HepG2 (cell line): ENCODE measurements at regions not wholly inside any gene's neighbourhood (a gene's known extent, or its start where the extent isn't known, plus 50 kb on each side); places are given as distances from the start of the nearest gene placed in this dataset.

Experiments
- ATF7 ChIP-seq, 2 experiments: fragments of 450-650 bp in 1 of 2; sonication (generic) in 1 of 2; formaldehyde crosslinking in 1 of 2; IDR thresholded peaks; 2 replicates each; pipeline versions ENCODE4 v1.4.0 to v1.6.1; 2016 to 2020; ENCODE audit warnings: antibody characterized with exemption in 1 of 2, mild to moderate bottlenecking in 1 of 2, missing genetic modification reagents in 1 of 2
- ETV5 ChIP-seq: IDR thresholded peaks from 2 replicates; pipeline ENCODE4 v1.6.1; 2018; ENCODE audit warnings: missing biosample characterization, missing genetic modification reagents, inconsistent platforms, borderline replicate concordance
- KLF15 ChIP-seq: sonication (generic); formaldehyde crosslinking; IDR thresholded peaks from 2 replicates; pipeline ENCODE4 v1.8.1; 2023; ENCODE audit warnings: borderline replicate concordance, mild to moderate bottlenecking, inconsistent platforms, missing genetic modification reagents, mixed read lengths
- SIN3B ChIP-seq: fragments of 150-350 bp; IDR thresholded peaks from 2 replicates; pipeline ENCODE4 v1.6.1; 2014; ENCODE audit warnings: low read length
- SOX6 ChIP-seq, 2 experiments: fragments of 450-650 bp in 1 of 2; sonication (generic) in 1 of 2; formaldehyde crosslinking in 1 of 2; IDR thresholded peaks; 2 replicates each; pipeline versions ENCODE4 v1.4.0 to v1.6.1; 2017 to 2020; ENCODE audit warnings: antibody characterized with exemption in 1 of 2, mild to moderate bottlenecking in 1 of 2, missing genetic modification reagents in 1 of 2
- ZNF33A ChIP-seq: sonication (generic); formaldehyde crosslinking; IDR thresholded peaks from 2 replicates; pipeline ENCODE4 v1.5.1; 2020; ENCODE audit warnings: missing genetic modification reagents, mild to moderate bottlenecking, moderate library complexity, borderline replicate concordance
- ZSCAN12 ChIP-seq: sonication (generic); formaldehyde crosslinking; IDR thresholded peaks from 2 replicates; pipeline ENCODE4 v1.9.0; 2021; ENCODE audit warnings: mild to moderate bottlenecking, missing genetic modification reagents
- TF ChIP-seq, protein P1 (sequence below): fragments of 450-650 bp; IDR thresholded peaks from 2 replicates; pipeline ENCODE4 v1.6.1; 2016
- TF ChIP-seq, protein P2 (sequence below): sonication (generic); formaldehyde crosslinking; IDR thresholded peaks from 2 replicates; pipeline ENCODE4 v1.5.0; 2020; ENCODE audit warnings: missing genetic modification reagents
- TF ChIP-seq, protein P3 (sequence below): sonication (generic); formaldehyde crosslinking; IDR thresholded peaks from 2 replicates; pipeline ENCODE4 v1.4.0; 2020; ENCODE audit warnings: mild to moderate bottlenecking, missing genetic modification reagents
- TF ChIP-seq, protein P4 (sequence below): fragments of 450-650 bp; IDR thresholded peaks from 2 replicates; pipeline ENCODE4 v1.6.1; 2017
- TF ChIP-seq, protein P5 (sequence below): sonication (generic); formaldehyde crosslinking; IDR thresholded peaks from 2 replicates; pipeline ENCODE4 v1.4.0; 2020; ENCODE audit warnings: missing genetic modification reagents
- TF ChIP-seq, protein P6 (sequence below): sonication (generic); formaldehyde crosslinking; IDR thresholded peaks from 2 replicates; pipeline ENCODE4 v1.9.0; 2021; ENCODE audit warnings: mild to moderate bottlenecking, missing genetic modification reagents

DNA sequence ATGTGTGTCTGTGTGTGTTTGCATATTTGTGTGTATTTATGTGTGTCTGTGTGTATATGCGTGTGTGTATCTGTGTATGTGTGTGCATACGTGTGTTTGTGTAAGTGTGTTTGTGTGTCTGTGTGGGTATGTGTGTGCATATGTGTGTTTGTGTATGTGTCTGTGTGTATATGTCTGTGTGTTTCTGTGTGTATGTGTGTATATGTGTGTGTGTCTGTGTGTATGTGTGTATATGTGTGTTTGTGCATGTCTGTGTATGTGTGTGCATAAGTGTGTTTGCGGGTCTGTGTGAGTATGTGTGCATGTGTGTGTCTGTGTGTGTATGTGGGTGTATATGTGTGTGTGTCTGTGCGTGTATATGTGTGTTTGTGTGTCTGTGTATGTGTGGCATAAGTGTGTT, 1030.5 kb upstream of the TMEM132C start (continued):
- TF ChIP-seq, protein P1, sequence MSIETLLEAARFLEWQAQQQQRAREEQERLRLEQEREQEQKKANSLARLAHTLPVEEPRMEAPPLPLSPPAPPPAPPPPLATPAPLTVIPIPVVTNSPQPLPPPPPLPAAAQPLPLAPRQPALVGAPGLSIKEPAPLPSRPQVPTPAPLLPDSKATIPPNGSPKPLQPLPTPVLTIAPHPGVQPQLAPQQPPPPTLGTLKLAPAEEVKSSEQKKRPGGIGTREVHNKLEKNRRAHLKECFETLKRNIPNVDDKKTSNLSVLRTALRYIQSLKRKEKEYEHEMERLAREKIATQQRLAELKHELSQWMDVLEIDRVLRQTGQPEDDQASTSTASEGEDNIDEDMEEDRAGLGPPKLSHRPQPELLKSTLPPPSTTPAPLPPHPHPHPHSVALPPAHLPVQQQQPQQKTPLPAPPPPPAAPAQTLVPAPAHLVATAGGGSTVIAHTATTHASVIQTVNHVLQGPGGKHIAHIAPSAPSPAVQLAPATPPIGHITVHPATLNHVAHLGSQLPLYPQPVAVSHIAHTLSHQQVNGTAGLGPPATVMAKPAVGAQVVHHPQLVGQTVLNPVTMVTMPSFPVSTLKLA, result 0 out of 2 replicates have a peak, but pooled peaks have one; percentile 4
- TF ChIP-seq SIN3B, result no peak
- TF ChIP-seq ZSCAN12 (CRISPR knock-in tag), result no peak
- TF ChIP-seq, protein P2, sequence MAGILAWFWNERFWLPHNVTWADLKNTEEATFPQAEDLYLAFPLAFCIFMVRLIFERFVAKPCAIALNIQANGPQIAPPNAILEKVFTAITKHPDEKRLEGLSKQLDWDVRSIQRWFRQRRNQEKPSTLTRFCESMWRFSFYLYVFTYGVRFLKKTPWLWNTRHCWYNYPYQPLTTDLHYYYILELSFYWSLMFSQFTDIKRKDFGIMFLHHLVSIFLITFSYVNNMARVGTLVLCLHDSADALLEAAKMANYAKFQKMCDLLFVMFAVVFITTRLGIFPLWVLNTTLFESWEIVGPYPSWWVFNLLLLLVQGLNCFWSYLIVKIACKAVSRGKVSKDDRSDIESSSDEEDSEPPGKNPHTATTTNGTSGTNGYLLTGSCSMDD (CRISPR knock-in tag), result no peak
- 0 out of 2 replicates have a peak, but pooled peaks have one; percentile 4 for TF ChIP-seq SOX6 (IDR thresholded peaks at IDR 0.05)
- TF ChIP-seq SOX6 (CRISPR knock-in tag; IDR thresholded peaks at IDR 0.05), result no peak
- TF ChIP-seq KLF15 (CRISPR knock-in tag), result no peak
- TF ChIP-seq, protein P3, sequence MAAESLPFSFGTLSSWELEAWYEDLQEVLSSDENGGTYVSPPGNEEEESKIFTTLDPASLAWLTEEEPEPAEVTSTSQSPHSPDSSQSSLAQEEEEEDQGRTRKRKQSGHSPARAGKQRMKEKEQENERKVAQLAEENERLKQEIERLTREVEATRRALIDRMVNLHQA (CRISPR knock-in tag), result no peak
- TF ChIP-seq ATF7 (IDR thresholded peaks at IDR 0.05), result no peak
- TF ChIP-seq ATF7 (CRISPR knock-in tag; IDR thresholded peaks at IDR 0.05), result no peak
- TF ChIP-seq, protein P4, sequence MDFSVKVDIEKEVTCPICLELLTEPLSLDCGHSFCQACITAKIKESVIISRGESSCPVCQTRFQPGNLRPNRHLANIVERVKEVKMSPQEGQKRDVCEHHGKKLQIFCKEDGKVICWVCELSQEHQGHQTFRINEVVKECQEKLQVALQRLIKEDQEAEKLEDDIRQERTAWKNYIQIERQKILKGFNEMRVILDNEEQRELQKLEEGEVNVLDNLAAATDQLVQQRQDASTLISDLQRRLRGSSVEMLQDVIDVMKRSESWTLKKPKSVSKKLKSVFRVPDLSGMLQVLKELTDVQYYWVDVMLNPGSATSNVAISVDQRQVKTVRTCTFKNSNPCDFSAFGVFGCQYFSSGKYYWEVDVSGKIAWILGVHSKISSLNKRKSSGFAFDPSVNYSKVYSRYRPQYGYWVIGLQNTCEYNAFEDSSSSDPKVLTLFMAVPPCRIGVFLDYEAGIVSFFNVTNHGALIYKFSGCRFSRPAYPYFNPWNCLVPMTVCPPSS, result no peak
- TF ChIP-seq, protein P5, sequence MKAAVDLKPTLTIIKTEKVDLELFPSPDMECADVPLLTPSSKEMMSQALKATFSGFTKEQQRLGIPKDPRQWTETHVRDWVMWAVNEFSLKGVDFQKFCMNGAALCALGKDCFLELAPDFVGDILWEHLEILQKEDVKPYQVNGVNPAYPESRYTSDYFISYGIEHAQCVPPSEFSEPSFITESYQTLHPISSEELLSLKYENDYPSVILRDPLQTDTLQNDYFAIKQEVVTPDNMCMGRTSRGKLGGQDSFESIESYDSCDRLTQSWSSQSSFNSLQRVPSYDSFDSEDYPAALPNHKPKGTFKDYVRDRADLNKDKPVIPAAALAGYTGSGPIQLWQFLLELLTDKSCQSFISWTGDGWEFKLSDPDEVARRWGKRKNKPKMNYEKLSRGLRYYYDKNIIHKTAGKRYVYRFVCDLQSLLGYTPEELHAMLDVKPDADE (CRISPR knock-in tag), result no peak
- TF ChIP-seq ETV5 (CRISPR knock-in tag), result no peak
- TF ChIP-seq ZNF33A, result no peak
- TF ChIP-seq, protein P6, sequence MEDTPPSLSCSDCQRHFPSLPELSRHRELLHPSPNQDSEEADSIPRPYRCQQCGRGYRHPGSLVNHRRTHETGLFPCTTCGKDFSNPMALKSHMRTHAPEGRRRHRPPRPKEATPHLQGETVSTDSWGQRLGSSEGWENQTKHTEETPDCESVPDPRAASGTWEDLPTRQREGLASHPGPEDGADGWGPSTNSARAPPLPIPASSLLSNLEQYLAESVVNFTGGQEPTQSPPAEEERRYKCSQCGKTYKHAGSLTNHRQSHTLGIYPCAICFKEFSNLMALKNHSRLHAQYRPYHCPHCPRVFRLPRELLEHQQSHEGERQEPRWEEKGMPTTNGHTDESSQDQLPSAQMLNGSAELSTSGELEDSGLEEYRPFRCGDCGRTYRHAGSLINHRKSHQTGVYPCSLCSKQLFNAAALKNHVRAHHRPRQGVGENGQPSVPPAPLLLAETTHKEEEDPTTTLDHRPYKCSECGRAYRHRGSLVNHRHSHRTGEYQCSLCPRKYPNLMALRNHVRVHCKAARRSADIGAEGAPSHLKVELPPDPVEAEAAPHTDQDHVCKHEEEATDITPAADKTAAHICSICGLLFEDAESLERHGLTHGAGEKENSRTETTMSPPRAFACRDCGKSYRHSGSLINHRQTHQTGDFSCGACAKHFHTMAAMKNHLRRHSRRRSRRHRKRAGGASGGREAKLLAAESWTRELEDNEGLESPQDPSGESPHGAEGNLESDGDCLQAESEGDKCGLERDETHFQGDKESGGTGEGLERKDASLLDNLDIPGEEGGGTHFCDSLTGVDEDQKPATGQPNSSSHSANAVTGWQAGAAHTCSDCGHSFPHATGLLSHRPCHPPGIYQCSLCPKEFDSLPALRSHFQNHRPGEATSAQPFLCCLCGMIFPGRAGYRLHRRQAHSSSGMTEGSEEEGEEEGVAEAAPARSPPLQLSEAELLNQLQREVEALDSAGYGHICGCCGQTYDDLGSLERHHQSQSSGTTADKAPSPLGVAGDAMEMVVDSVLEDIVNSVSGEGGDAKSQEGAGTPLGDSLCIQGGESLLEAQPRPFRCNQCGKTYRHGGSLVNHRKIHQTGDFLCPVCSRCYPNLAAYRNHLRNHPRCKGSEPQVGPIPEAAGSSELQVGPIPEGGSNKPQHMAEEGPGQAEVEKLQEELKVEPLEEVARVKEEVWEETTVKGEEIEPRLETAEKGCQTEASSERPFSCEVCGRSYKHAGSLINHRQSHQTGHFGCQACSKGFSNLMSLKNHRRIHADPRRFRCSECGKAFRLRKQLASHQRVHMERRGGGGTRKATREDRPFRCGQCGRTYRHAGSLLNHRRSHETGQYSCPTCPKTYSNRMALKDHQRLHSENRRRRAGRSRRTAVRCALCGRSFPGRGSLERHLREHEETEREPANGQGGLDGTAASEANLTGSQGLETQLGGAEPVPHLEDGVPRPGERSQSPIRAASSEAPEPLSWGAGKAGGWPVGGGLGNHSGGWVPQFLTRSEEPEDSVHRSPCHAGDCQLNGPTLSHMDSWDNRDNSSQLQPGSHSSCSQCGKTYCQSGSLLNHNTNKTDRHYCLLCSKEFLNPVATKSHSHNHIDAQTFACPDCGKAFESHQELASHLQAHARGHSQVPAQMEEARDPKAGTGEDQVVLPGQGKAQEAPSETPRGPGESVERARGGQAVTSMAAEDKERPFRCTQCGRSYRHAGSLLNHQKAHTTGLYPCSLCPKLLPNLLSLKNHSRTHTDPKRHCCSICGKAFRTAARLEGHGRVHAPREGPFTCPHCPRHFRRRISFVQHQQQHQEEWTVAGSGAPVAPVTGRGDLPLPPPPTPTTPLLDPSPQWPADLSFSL, result peak; percentile 25; the same call in 1 of the 2 replicates
